ENCODE measurements at regions not wholly inside any gene's neighbourhood (a gene's known extent, or its start where the extent isn't known, plus 50 kb on each side); places are given as distances from the start of the nearest gene placed in this dataset.

GRCh38 chr14:101707068-101707842 is 54.3 kb upstream of the PPP2R5C start:
- FAIRE-seq, result peak; percentile 94

- FAIRE-seq, result no peak
Observed at GRCh38 chr14:101707863-101708620, 53.5 kb upstream of the PPP2R5C start.

GRCh38 chr14:101708853-101709532 is 52.5 kb upstream of the PPP2R5C start:
- FAIRE-seq, result no peak

- FAIRE-seq, result no peak
Observed at GRCh38 chr14:101709533-101709881, 52.0 kb upstream of the PPP2R5C start.

- no peak for FAIRE-seq
Observed at GRCh38 chr14:101709962-101710931, 51.3 kb upstream of the PPP2R5C start.

- no peak for FAIRE-seq
Observed at GRCh38 chr14:101711041-101711856, 50.3 kb upstream of the PPP2R5C start.

All from G401.6 (cell line).